ENCODE measurements at regions not wholly inside any gene's neighbourhood (a gene's known extent, or its start where the extent isn't known, plus 50 kb on each side); places are given as distances from the start of the nearest gene placed in this dataset.

- Histone ChIP-seq H3K4me3 (replicated peaks; ENCODE audit: low read depth, low read length) (no peak overlapping the region), H3K27me3 (replicated peaks; ENCODE audit: control insufficient read depth, insufficient read depth, low read length) (no peaks in the 10 kb centered on the region; the same call in none of the 2 replicates), H3K36me3 (ENCODE audit: control insufficient read depth, insufficient read depth, low read length) (no peaks in the 10 kb centered on the region)
- no peak for TF ChIP-seq CTCF (IDR thresholded peaks at IDR 0.05; ENCODE audit: insufficient read depth, low read length, poor library complexity, severe bottlenecking)
- no peak for DNase-seq (ENCODE audit: extremely low read depth, insufficient read length)
Observed at GRCh38 chr4:55744369-55744768, 75.2 kb upstream of the EXOC1L start.

DNA sequence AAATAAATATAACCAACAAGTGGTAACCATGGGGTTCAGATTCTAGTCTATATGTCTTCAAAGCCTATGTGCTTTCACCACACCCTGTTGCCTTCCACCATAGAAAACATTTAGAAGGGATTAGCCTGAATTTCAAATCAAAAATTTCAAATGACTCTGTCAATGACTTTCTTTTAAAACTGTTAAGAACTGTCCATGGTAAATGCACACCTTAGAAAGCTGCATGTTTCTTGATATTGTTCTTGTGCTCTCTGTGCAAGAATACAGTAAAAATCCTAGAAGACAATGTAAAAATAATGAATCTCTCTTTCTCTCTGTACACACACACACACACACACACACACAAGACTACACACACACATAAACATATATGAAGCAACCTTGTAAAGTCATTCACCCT lies 74.6 kb upstream of the EXOC1L start:
- TF ChIP-seq CTCF (IDR thresholded peaks at IDR 0.05; ENCODE audit: insufficient read depth, low read length, poor library complexity, severe bottlenecking), result no peak
- no peaks in the 10 kb centered on the region for H3K36me3 ChIP-seq (ENCODE audit: control insufficient read depth, insufficient read depth, low read length)
- no peak overlapping the region for H3K4me3 ChIP-seq (replicated peaks; ENCODE audit: low read depth, low read length)
- DNase-seq (ENCODE audit: extremely low read depth, insufficient read length), result no peak
- H3K27me3 ChIP-seq (replicated peaks; ENCODE audit: control insufficient read depth, insufficient read depth, low read length), result no peaks in the 10 kb centered on the region; the same call in none of the 2 replicates

- Histone ChIP-seq H3K27me3 (replicated peaks; ENCODE audit: control insufficient read depth, insufficient read depth, low read length) (no peaks in the 10 kb centered on the region; the same call in none of the 2 replicates), H3K4me3 (replicated peaks; ENCODE audit: low read depth, low read length) (no peak overlapping the region), H3K36me3 (ENCODE audit: control insufficient read depth, insufficient read depth, low read length) (no peaks in the 10 kb centered on the region)
- no peak for DNase-seq (ENCODE audit: extremely low read depth, insufficient read length)
- no peak for TF ChIP-seq CTCF (IDR thresholded peaks at IDR 0.05; ENCODE audit: insufficient read depth, low read length, poor library complexity, severe bottlenecking)
Observed at GRCh38 chr4:55747793-55748192, 71.8 kb upstream of the EXOC1L start.

DNA sequence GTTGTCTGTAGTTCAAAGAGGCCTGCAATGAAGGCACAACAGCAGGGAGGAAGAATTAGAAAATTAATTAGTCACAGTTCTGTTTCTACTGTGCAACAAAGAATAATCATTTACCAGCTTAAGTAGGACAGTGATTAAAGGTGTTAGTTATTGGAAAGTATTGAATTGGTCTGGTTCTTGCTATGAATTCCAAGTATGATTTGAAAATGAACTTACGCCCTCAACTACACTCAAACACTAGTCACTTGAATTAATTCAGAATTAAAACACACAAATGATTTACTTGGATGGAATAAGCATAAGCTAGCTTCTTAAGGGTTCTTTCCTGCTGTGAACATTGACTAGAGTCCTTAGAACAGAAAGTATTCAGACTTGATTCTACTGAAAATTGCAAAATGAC lies 69.9 kb upstream of the EXOC1L start:
- Histone ChIP-seq H3K27me3 (replicated peaks; ENCODE audit: control insufficient read depth, insufficient read depth, low read length) (no peaks in the 10 kb centered on the region; the same call in 1 of the 2 replicates), H3K36me3 (ENCODE audit: control insufficient read depth, insufficient read depth, low read length) (no peaks in the 10 kb centered on the region), H3K4me3 (replicated peaks; ENCODE audit: low read depth, low read length) (no peak overlapping the region)
- DNase-seq (ENCODE audit: extremely low read depth, insufficient read length), result no peak
- TF ChIP-seq CTCF (IDR thresholded peaks at IDR 0.05; ENCODE audit: insufficient read depth, low read length, poor library complexity, severe bottlenecking), result no peak

GRCh38 chr4:55752810-55753209 lies 66.8 kb upstream of the EXOC1L start:
- no peak for TF ChIP-seq CTCF (IDR thresholded peaks at IDR 0.05; ENCODE audit: insufficient read depth, low read length, poor library complexity, severe bottlenecking)
- H3K27me3 ChIP-seq (replicated peaks; ENCODE audit: control insufficient read depth, insufficient read depth, low read length), result no peaks in the 10 kb centered on the region; the same call in 1 of the 2 replicates
- no peak overlapping the region for H3K4me3 ChIP-seq (replicated peaks; ENCODE audit: low read depth, low read length)
- H3K36me3 ChIP-seq (ENCODE audit: control insufficient read depth, insufficient read depth, low read length), result no peaks in the 10 kb centered on the region
- no peak for DNase-seq (ENCODE audit: extremely low read depth, insufficient read length)

GRCh38 chr4:55753856-55754255 lies 65.7 kb upstream of the EXOC1L start:
- no peak for DNase-seq (ENCODE audit: extremely low read depth, insufficient read length)
- no peaks in the 10 kb centered on the region; the same call in 1 of the 2 replicates for H3K27me3 ChIP-seq (replicated peaks; ENCODE audit: control insufficient read depth, insufficient read depth, low read length)
- TF ChIP-seq CTCF (IDR thresholded peaks at IDR 0.05; ENCODE audit: insufficient read depth, low read length, poor library complexity, severe bottlenecking), result no peak
- no peaks in the 10 kb centered on the region for H3K36me3 ChIP-seq (ENCODE audit: control insufficient read depth, insufficient read depth, low read length)
- H3K4me3 ChIP-seq (replicated peaks; ENCODE audit: low read depth, low read length), result no peak overlapping the region

All from GM06990 (cell line).